HG03378 (cell line): ENCODE measurements at regions not wholly inside any gene's neighbourhood (a gene's known extent, or its start where the extent isn't known, plus 50 kb on each side); places are given as distances from the start of the nearest gene placed in this dataset.

Source experiments
- ATAC-seq: cut with Tn5 transposase; IDR thresholded peaks from one replicate; pipeline ENCODE4 v1.9.1; 2021; ENCODE audit warnings: mild to moderate bottlenecking, moderate library complexity; ENCODE audit not compliant: unreplicated experiment

DNA sequence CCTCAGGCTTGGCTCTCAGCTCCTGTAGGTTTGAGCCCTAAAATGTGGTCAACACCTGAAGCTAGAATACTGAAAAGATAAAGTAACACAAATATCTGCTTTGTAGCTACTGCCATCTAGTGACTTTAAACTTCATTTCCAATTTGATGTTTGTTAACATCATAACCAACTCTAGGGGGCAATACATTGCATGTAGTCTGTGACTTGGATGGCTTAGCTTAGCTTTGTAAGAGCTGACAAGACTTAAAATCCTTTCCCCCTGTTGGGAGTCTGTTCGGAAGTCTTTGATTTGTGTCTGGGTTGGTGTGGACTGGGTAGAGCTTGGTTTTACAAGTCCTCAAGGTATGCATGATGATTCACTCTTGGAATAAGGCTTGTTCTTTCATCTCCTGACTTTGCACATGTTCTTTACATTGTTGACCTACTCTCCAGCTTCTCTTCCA, 51.7 kb downstream of the SCN11A start:
- peak; percentile 81 for ATAC-seq

DNA sequence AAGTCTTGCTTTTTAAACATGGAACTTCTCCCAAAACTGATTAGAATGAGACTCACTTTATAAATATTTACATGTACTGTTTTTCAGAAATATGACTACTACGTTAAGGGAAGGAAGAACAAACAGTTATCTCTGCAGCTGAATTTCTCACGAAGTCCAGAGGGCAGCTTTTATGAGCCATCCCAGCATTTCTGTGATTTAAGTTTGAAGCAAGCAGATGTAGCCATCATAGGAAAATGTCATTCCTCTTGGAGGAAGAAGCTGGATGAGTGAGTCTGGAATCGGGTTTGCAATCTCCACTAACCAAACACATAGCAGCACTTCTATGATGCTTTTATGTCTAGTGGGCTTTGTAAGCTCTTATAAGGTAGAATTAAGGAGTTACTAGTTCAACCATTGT, 53.7 kb downstream of the SCN11A start:
- ATAC-seq = no peak

DNA sequence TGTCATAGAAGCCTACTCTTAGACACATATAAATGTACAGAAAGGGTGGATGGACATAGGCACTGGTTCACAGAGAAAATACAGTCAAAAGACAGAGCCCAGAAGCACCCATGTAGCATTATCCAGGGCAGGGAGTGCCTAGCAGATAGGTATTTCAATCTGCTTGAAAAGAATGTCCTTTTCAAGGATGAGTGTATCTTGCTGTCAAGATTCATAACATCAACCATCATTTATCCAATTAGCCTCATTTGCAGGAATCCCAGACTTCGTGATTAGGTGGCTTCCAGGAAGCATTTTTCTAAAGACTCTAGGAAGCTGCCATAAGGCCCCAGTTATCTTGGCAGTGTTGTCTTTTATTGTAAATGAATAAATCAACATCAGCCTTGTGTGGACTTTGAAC, 55.6 kb downstream of the SCN11A start:
- no peak for ATAC-seq

GRCh38 chr3:38994251-38994650, 57.5 kb downstream of the SCN11A start:
- ATAC-seq = no peak

DNA sequence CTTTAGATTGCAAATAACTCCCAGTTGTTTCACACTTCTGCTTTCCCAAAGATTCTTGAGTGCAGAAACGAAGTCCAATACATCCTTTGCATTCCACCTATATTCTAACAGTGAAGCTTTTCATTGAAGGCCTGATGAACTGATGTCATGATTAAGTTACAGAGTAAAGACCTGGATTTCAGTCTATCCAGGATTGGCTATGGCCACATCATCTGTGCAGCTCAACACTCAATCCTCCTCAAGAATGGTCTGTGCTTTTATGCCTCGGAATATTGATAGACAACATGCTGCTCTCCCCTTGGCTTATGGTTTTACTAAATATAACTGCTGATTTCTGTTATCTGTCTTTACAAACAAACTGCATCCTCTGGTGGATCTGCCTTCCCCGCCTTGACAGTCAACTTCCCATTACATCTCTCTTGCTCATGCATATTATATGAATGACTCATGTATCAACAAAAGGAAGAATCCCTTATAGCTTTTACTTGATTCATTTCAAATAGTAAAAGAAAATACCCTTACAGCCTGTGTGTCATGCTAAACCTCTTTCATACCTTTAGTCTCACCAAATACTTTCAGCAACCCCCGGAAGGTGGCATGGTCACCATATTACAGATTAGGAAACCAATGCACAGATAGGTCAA, 59.5 kb downstream of the SCN11A start:
- no peak for ATAC-seq

- no peak for ATAC-seq
Observed at GRCh38 chr3:38990621-38991020, 61.1 kb downstream of the SCN11A start.

GRCh38 chr3:38989917-38990510, 61.7 kb downstream of the SCN11A start:
- ATAC-seq = no peak

GRCh38 chr3:38988955-38989354, 62.8 kb downstream of the SCN11A start:
- no peak for ATAC-seq

DNA sequence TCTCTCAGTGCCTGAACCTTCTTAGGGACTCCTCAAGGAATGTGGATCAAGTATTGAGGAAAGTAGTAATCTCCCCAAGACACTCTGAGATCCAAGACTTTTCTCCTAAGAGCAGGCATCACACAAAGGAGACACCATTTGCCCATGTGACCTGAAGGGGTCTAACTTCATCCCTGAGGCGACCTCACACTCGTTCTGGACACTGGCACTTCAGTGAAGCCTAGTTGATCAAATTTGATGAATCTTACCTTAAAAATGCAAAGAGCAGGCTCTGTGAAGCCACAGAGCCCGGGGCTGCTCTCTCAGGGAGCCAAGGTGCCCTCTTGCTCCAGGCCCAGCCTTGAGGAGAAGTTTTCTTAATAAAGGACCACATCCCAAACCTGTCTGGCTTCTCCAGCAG, 64.3 kb downstream of the SCN11A start:
- no peak for ATAC-seq

- ATAC-seq = no peak
Observed at GRCh38 chr3:38986901-38987300, 64.8 kb downstream of the SCN11A start.

DNA sequence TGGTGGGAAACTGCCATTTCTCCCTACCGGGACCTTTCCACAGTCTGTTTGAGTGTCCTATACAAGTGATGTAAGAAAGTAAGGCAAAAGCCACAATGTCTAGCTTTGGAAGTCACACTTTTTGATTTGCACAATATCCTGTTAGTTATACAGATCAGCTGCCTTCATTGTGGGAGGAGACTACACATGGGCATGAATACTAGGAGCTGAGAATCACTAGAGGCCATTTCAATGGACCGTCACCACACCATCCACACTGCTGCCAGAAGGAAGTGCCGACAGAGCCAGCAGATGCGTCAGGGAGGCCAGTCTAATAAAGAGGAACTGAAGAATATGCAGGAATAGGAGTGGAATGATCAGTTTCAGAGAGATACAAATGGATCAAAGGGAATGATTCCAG, 65.8 kb downstream of the SCN11A start:
- ATAC-seq = no peak

- no peak for ATAC-seq
Observed at GRCh38 chr3:38985581-38985980, 66.2 kb downstream of the SCN11A start.

DNA sequence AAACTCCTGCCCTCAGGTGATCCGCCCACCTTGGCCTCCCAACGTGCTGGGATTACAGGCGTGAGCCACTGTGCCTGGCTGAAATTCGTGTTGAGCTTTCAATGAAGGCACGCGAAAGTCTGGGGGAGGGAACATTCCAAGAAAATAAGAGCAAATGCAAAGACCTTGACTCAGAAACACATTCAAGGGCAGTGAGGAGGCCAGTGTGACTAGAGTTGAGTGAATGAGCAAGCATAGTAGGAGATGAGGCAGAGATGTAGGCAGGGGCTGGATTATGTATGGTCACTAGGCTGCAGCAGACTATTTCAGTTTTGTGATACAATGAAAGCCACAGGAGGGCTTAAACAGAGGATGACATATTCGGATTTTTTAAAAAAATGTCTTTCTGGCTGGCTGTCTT, 67.0 kb downstream of the SCN11A start:
- no peak for ATAC-seq

- ATAC-seq = no peak
Observed at GRCh38 chr3:38984110-38984509, 67.6 kb downstream of the SCN11A start.

- no peak for ATAC-seq
Observed at GRCh38 chr3:38980938-38981337, 70.8 kb downstream of the SCN11A start.

GRCh38 chr3:38978729-38979128, 73.0 kb downstream of the SCN11A start:
- no peak for ATAC-seq

DNA sequence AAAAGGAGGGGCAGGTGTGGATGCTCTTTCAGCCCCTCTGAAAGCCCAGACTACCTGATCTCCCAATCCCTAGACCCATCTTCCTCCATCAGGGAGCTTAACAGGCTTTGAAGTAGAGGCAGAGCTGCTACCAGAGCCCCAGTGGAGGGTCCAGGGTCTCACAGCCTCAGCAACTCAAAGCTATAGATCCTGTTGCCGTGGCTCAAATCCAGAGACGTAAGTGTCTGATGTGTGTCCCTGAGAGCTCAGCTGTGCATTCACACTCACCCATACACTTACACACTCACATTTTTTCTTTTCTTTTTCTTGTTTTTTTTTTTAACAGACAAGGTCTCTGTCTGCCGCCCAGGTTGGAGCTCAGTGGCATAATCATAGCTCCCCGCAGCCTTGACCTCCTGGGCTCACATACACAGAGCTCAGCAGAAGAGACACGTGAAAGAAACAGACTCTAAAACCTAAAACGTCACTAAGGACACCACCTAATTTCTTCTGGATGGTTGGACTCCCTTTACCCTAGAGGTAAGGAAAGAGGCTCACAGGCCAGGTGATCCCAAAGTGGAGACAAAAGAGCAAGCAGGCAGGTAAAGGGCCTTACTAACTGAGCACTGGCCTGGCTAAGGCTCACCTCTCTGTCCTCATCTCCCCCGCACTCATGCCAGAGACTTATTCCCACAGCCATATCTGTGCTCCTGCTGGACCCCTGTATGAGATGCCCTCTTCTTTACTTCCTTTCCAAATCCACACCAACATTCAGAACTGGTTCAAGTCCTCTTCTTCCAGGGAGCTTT, 80.7 kb downstream of the SCN11A start:
- ATAC-seq = no peak

DNA sequence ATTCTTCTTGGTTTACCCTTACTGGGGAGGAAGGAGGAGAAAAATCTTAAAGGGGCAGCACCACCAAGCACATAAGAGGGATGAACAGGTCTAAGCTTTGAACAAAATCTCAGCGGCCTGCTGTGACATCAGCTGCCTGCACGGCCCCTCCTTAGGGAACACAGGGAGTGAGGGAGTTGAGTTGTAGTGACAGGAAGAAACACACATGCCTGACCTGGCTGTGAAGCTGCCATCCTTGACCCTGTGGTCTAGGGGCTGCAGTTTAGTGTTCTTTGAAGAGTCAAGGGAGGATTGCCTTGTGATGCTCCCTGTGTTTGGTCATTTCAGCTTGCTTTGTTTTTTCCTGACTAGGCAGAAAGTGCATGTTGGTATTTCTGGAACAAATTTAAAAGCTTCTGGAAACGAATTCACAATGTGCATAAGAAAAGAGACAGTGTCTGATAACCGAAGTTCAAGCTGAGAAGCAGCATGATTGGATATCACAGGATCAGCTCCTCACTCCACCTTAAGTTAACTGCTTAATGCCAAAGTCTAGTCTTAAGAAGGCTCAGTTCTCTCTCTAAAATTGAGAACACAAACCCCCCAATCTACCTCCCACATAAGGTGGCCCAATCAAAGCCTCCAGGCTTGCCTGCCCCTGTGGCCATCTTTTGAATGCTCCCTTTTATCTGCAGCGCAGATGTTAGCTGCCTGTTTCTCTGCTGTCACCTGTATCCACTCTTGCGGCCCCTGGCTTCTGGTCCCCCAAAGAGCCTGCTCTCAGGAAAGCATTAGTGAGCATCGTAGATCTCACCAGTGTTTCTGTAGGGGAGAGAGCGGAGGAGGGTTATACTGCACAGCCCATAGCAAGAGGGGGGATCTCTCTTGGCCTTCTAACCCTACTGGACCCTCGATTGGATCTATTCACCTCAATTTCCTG, 82.2 kb downstream of the SCN11A start:
- ATAC-seq = no peak

GRCh38 chr3:38968891-38969290, 82.9 kb downstream of the SCN11A start:
- no peak for ATAC-seq

DNA sequence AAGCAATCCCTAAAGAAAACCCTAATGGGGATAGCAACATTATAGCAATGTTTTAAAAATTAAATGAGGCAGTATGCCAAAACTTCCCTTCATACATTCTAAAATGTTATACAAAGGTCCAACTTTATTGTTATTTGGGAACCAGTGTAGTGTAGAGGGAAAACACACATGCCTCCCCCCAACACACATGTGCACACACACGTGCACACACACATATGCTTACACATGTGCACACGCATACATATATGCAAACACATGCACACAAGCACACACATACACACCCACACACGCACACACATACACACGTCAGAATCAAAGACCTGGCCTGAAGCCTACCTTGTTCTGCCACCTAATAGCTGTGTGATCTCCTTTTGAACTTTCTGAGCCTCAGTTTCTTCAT, 83.3 kb downstream of the SCN11A start:
- no peak for ATAC-seq

DNA sequence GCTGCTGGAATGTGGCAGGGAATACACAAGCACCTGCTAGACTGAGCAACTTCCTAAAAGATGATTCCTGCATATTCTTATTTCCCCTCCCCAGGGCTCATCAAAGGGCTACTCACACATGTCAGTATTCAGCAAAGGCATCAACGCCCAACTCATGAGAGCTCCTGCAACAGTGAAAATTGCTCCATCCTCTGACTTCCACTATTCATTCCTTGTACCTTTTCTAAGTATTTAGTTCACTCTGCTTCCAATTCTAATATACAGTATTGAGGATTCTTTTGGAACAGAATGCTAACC, 84.1 kb downstream of the SCN11A start:
- ATAC-seq = no peak
